HCT116 (cell line): ENCODE measurements at regions not wholly inside any gene's neighbourhood (a gene's known extent, or its start where the extent isn't known, plus 50 kb on each side); places are given as distances from the start of the nearest gene placed in this dataset.

Experiments used
- ATAC-seq: fragments of 200-7000 bp; cut with Tn5 transposase; 2 replicates; pipeline ENCODE4 v1.9.1; 2020; ENCODE audit warnings: mild to moderate bottlenecking, moderate library complexity
- BruUV-seq: library from RNA; stranded (reverse); fragments of 400-500 nt; replicated peaks from 2 replicates; lab custom pipeline; 2021; lab: Mats Ljungman, UMichigan
- CTCF ChIA-PET: fragments of 300-600 bp; sonication (Branson Sonifier 250); formaldehyde crosslinking; loops from one replicate; lab custom pipeline; 2021; ENCODE audit warnings: antibody characterized with exemption; lab: Charles Lee
- POLR2A ChIA-PET: fragments of 300-600, 350-600 bp; sonication (Branson Sonifier 250); formaldehyde crosslinking; loops from one replicate; lab custom pipeline; 2021; ENCODE audit warnings: antibody characterized with exemption; lab: Charles Lee
- RAD21 ChIA-PET, 2 experiments: fragments of 300-600 bp; sonication (Branson Sonifier 250); formaldehyde crosslinking; loops; one replicate each; lab custom pipeline; 2023; ENCODE audit warnings: low total read pairs in 2 of 2; ENCODE audit not compliant: uncharacterized antibody in 2 of 2, unreplicated experiment in 2 of 2, low non-redundant PET in 1 of 2; lab: Charles Lee
- DNase-seq: peaks from one replicate; pipeline ENCODE4 v3.0.0-alpha.2; 2010; ENCODE audit warnings: low read depth, low spot score
- H2AFZ ChIP-seq: fragments of 200-600 bp; shearing (Covaris generic), sonication (generic); 2 replicates; pipeline ENCODE4 v1.6.1; 2017; ENCODE audit warnings: low read depth, mixed run types, mixed read lengths, antibody characterized with exemption, low read length; ENCODE audit not compliant: poor library complexity, severe bottlenecking
- H3K27ac ChIP-seq: 2 replicates; pipeline ENCODE4 v1.5.1; 2012; ENCODE audit warnings: low read depth, low read length
- H3K27me3 ChIP-seq: fragments of 200-600 bp; sonication (generic); 2 replicates; pipeline ENCODE4 v1.6.1; 2016; ENCODE audit warnings: mixed run types, low read length, mixed read lengths; ENCODE audit not compliant: insufficient read depth
- H3K36me3 ChIP-seq, 2 experiments: fragments of 200-500 bp in 1 of 2; fragments of 200-600 bp in 1 of 2; sonication (Bioruptor generic) in 1 of 2; sonication (generic) in 1 of 2; 2 replicates each; pipeline versions ENCODE4 v1.5.1 to v1.6.1; 2014 to 2016; ENCODE audit warnings: low read length in 2 of 2, inconsistent platforms in 1 of 2, mixed read lengths in 1 of 2, mixed run types in 1 of 2; ENCODE audit not compliant: insufficient read depth in 2 of 2, control insufficient read depth in 1 of 2
- H3K4me1 ChIP-seq, 2 experiments: fragments of 200-600 bp in 1 of 2; sonication (generic) in 1 of 2; 2 replicates each; pipeline versions ENCODE4 v1.5.1 to v1.6.1; 2012 to 2017; ENCODE audit warnings: low read length in 2 of 2, inconsistent platforms in 1 of 2, mild to moderate bottlenecking in 1 of 2, mixed read lengths in 1 of 2, mixed run types in 1 of 2, moderate library complexity in 1 of 2; ENCODE audit not compliant: insufficient read depth in 2 of 2, control insufficient read depth in 1 of 2
- H3K4me2 ChIP-seq: fragments of 200-600 bp; sonication (generic); 2 replicates; pipeline ENCODE4 v1.6.1; 2017; ENCODE audit warnings: mixed run types, low read length, mixed read lengths
- H3K4me3 ChIP-seq, 2 experiments: fragments of 200-600 bp in 1 of 2; sonication (generic) in 1 of 2; replicated peaks in 1 of 2; 2 replicates each; pipeline ENCODE4 v1.5.1; 2011 to 2016; ENCODE audit warnings: low read length in 2 of 2, control low read depth in 1 of 2, low read depth in 1 of 2, mild to moderate bottlenecking in 1 of 2, mixed read lengths in 1 of 2, mixed run types in 1 of 2
- H3K79me2 ChIP-seq: fragments of 200-600 bp; sonication (generic); 2 replicates; pipeline ENCODE4 v1.6.1; 2017; ENCODE audit warnings: mild to moderate bottlenecking, mixed run types, low read length, moderate library complexity, mixed read lengths; ENCODE audit not compliant: insufficient read depth
- H3K9ac ChIP-seq: fragments of 200-600 bp; sonication (generic); 2 replicates; pipeline ENCODE4 v1.6.1; 2016; ENCODE audit warnings: low read length, mixed read lengths
- H3K9me2 ChIP-seq: fragments of 200-600 bp; sonication (generic), shearing (Covaris generic); 2 replicates; pipeline ENCODE4 v1.6.1; 2017; ENCODE audit warnings: mixed run types, mild to moderate bottlenecking, moderate library complexity; ENCODE audit not compliant: insufficient read depth
- H3K9me3 ChIP-seq, 2 experiments: fragments of 200-500 bp in 1 of 2; fragments of 200-600 bp in 1 of 2; sonication (Bioruptor generic) in 1 of 2; sonication (generic) in 1 of 2; 2 replicates each; pipeline ENCODE4 v1.6.1; 2014 to 2017; ENCODE audit warnings: low read length in 2 of 2, mixed read lengths in 2 of 2, inconsistent platforms in 1 of 2, low read depth in 1 of 2, mild to moderate bottlenecking in 1 of 2, mixed run types in 1 of 2, moderate library complexity in 1 of 2; ENCODE audit not compliant: control insufficient read depth in 1 of 2, insufficient read depth in 1 of 2
- H4K20me1 ChIP-seq: fragments of 200-600 bp; sonication (generic), shearing (Covaris generic); 2 replicates; pipeline ENCODE4 v1.6.1; 2017; ENCODE audit warnings: mixed run types, mild to moderate bottlenecking, moderate library complexity; ENCODE audit not compliant: insufficient read depth
- EZH2phosphoT487 ChIP-seq: fragments of 200-600 bp; IDR thresholded peaks from 2 replicates; pipeline ENCODE4 v1.6.1; 2018; ENCODE audit warnings: antibody characterized with exemption, borderline replicate concordance
- JUND ChIP-seq: IDR thresholded peaks from 2 replicates; pipeline ENCODE4 v1.6.1; 2012
- MAX ChIP-seq: IDR thresholded peaks from 2 replicates; pipeline ENCODE4 v1.6.1; 2012
- POLR2AphosphoS5 ChIP-seq: IDR thresholded peaks from 2 replicates; pipeline ENCODE4 v1.6.1; 2011; ENCODE audit warnings: mild to moderate bottlenecking, low read depth, low read length, moderate library complexity
- SP1 ChIP-seq: IDR thresholded peaks from 2 replicates; pipeline ENCODE4 v1.6.1; 2012; ENCODE audit warnings: low read depth
- YY1 ChIP-seq: IDR thresholded peaks from 2 replicates; pipeline ENCODE4 v1.6.1; 2011; ENCODE audit warnings: low read length, low read depth, moderate library complexity, mild to moderate bottlenecking; ENCODE audit not compliant: insufficient replicate concordance; ENCODE audit errors: extremely low read depth
- ZNF274 ChIP-seq: fragments of 200-500 bp; sonication (Bioruptor generic); IDR thresholded peaks from 2 replicates; pipeline ENCODE4 v1.6.1; 2014; ENCODE audit warnings: mild to moderate bottlenecking, low read depth, low read length, inconsistent platforms
- intact Hi-C: fragments of 100-400 bp; cut with micrococcal nuclease; formaldehyde crosslinking; loops from 2 replicates; pipeline ENCODE4 v1.10.0; 2022
- TF ChIP-seq, protein P1 (sequence below): IDR thresholded peaks from 2 replicates; pipeline ENCODE4 v1.6.1; 2012; ENCODE audit warnings: low read depth
- TF ChIP-seq, protein P2 (sequence below): IDR thresholded peaks from 2 replicates; pipeline ENCODE4 v1.6.1; 2011; ENCODE audit warnings: mild to moderate bottlenecking, low read length, moderate library complexity; ENCODE audit not compliant: insufficient replicate concordance; ENCODE audit errors: extremely low read depth

- no peaks in the 10 kb centered on the region for H3K4me1 ChIP-seq
- no peak overlapping the region for H3K4me2 ChIP-seq
- intact Hi-C loops, result no loop called here
- TF ChIP-seq JUND (no peak), ZNF274 (no peak), EZH2phosphoT487 (no peak), MAX (no peak), YY1 (no peak), POLR2AphosphoS5 (no peak), SP1 (no peak)
- TF ChIP-seq, protein P1, sequence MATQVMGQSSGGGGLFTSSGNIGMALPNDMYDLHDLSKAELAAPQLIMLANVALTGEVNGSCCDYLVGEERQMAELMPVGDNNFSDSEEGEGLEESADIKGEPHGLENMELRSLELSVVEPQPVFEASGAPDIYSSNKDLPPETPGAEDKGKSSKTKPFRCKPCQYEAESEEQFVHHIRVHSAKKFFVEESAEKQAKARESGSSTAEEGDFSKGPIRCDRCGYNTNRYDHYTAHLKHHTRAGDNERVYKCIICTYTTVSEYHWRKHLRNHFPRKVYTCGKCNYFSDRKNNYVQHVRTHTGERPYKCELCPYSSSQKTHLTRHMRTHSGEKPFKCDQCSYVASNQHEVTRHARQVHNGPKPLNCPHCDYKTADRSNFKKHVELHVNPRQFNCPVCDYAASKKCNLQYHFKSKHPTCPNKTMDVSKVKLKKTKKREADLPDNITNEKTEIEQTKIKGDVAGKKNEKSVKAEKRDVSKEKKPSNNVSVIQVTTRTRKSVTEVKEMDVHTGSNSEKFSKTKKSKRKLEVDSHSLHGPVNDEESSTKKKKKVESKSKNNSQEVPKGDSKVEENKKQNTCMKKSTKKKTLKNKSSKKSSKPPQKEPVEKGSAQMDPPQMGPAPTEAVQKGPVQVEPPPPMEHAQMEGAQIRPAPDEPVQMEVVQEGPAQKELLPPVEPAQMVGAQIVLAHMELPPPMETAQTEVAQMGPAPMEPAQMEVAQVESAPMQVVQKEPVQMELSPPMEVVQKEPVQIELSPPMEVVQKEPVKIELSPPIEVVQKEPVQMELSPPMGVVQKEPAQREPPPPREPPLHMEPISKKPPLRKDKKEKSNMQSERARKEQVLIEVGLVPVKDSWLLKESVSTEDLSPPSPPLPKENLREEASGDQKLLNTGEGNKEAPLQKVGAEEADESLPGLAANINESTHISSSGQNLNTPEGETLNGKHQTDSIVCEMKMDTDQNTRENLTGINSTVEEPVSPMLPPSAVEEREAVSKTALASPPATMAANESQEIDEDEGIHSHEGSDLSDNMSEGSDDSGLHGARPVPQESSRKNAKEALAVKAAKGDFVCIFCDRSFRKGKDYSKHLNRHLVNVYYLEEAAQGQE, result no peak
- TF ChIP-seq, protein P2, sequence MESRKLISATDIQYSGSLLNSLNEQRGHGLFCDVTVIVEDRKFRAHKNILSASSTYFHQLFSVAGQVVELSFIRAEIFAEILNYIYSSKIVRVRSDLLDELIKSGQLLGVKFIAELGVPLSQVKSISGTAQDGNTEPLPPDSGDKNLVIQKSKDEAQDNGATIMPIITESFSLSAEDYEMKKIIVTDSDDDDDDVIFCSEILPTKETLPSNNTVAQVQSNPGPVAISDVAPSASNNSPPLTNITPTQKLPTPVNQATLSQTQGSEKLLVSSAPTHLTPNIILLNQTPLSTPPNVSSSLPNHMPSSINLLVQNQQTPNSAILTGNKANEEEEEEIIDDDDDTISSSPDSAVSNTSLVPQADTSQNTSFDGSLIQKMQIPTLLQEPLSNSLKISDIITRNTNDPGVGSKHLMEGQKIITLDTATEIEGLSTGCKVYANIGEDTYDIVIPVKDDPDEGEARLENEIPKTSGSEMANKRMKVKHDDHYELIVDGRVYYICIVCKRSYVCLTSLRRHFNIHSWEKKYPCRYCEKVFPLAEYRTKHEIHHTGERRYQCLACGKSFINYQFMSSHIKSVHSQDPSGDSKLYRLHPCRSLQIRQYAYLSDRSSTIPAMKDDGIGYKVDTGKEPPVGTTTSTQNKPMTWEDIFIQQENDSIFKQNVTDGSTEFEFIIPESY, result no peak
- no peak for DNase-seq
- no peaks in the 10 kb centered on the region for H3K9me2 ChIP-seq
- ChIA-PET RAD21 (no interaction called here), POLR2A (no interaction called here), CTCF (no interaction called here)
- no peaks in the 10 kb centered on the region for H3K27me3 ChIP-seq
- no peaks in the 10 kb centered on the region for H4K20me1 ChIP-seq
- no peak overlapping the region for H3K9ac ChIP-seq
- H3K36me3 ChIP-seq, result no peaks in the 10 kb centered on the region
- ATAC-seq, result no peak
- H3K79me2 ChIP-seq, result no peaks in the 10 kb centered on the region
- no peak overlapping the region for H3K27ac ChIP-seq
- H3K9me3 ChIP-seq, result no peaks in the 10 kb centered on the region
- no TSS peak for BruUV-seq
- H2AFZ ChIP-seq, result no peak overlapping the region
- no peak overlapping the region for H3K4me3 ChIP-seq
These were observed 1635.9 kb upstream of the LRRTM1 start for GRCh38 chr2:81940266-81940955.
